Right forelimb (tissue), 1 donor: ENCODE measurements at regions not wholly inside any gene's neighbourhood (a gene's known extent, or its start where the extent isn't known, plus 50 kb on each side); places are given as distances from the start of the nearest gene placed in this dataset.

ENCODE experiments used
- DNase-seq: peaks from one replicate; pipeline ENCODE4 v3.0.0-alpha.2; 2018

- DNase-seq, result no peak
These were observed 225.6 kb upstream of the HMGA2 start for GRCh38 chr12:65598688-65599087.

DNA sequence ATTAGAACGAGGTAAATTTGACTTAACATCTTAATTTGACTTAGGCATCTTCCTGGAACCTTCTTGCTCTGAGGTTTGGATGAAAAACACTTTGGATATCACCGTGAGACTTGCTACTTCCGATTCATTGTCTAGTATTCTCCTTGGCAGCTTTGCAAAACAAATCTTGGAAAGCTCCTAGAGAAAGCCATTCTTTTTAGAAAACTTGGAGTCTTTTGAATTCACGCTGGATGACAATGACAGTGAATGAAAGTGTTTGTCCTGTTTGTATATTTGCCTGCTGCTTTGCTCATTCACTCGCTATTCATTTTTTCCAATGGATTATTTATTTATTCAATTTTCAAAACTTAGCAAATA lies 222.1 kb upstream of the HMGA2 start:
- no peak for DNase-seq

GRCh38 chr12:65602610-65603295 lies 221.5 kb upstream of the HMGA2 start:
- peak; percentile 84 for DNase-seq

- DNase-seq, result peak; percentile 72
These were observed 220.6 kb upstream of the HMGA2 start for GRCh38 chr12:65603438-65604351.

DNA sequence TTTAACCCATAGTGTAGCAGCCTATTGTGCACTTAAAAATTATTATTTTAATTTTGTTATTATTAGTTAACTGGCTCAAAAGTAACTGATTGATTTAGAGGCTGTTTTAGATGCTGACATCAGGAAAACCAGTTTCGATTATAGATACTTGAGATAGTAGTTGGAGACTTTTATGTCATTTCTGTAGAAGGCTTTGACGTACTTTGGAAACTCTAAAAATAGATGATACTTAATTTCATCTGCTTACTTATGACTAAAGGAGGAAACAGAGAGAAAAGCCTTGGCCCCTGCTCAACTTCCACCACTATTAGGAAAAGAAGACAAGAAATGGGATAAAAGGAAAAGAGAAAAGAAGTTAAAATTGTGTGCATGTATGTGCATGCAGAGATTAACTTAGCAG lies 219.3 kb upstream of the HMGA2 start:
- DNase-seq, result no peak

DNA sequence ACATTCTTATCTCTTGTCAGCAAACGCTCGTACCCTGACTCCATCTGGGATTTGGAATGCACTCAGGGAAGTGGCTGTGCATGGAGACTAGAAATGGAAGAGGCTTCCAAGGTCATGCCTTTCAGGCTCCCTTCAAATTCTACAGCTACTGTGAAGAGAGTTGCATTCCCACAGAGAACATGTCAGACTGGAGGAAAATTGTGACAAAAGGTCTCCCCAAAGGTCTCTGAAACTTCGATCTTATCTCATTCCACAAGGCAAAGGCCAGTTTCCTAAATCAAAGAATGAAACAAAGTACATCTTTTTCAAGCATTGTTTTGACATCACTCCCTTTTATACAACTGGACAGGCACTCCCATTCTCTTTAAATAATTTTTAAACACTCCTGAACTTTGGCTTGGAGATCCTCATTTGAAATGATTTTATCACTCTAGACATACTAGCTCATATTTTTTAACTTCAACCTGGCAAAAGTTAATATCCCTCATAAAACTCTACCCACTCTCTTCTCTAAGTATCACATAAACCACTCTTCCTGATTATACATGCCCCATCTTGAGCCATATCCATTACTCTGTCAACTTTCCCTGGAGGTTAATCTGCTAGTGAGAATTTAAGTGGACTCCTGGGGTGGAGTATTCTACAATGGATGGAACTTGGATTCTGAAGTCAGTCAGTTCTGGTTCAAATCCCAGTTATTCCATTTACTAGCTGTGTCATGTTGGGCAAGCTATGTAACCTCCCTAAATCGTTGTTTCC lies 218.1 kb upstream of the HMGA2 start:
- DNase-seq, result no peak

DNA sequence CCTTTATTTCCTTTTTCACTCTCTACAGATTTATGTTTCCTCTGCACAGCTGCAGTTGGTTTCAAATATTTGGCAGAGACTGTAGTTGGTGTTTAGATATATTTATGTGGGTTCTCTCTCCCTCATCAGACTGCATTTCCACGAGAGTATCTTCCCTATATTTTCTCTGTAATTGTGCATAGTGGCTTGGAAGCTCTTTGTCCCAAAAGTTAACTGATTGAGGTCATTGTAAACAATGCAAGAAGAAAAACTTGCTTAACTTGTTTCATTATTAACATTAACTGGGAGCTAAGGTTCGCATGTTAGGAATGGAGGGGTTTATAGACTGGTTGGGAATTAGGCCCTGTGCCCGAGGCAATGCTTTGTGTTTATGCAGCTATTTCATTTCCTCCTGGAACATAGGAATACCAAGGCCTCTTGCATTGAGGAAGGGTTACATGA lies 216.9 kb upstream of the HMGA2 start:
- DNase-seq, result no peak

- no peak for DNase-seq
These were observed 215.9 kb upstream of the HMGA2 start for GRCh38 chr12:65608319-65608916.

- DNase-seq, result no peak
These were observed 214.9 kb upstream of the HMGA2 start for GRCh38 chr12:65609359-65609771.

DNA sequence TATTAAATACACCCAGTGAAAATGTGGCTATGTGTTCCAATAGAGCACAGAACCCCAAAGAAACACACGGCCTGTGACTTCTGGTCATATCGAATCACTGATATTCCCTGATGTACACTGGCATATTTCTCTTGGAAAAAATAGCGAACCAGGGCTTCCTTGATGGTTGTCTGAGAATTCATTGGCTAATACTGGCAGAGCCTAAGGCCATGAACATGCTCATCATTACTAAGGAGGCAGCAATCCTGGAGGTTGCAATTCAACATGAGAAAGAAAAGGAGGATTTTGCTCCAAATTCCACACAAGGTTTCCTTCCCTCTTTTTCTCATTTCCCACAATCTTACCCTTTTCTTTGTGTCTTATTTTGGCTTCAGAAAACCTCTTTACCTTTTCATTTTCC lies 212.9 kb upstream of the HMGA2 start:
- no peak for DNase-seq

GRCh38 chr12:65612440-65612839 lies 211.8 kb upstream of the HMGA2 start:
- peak; percentile 52 for DNase-seq

- no peak for DNase-seq
These were observed 210.6 kb upstream of the HMGA2 start for GRCh38 chr12:65613692-65614091.

- DNase-seq, result no peak
These were observed 209.9 kb upstream of the HMGA2 start for GRCh38 chr12:65614259-65614889.

GRCh38 chr12:65615118-65615517 lies 209.2 kb upstream of the HMGA2 start:
- no peak for DNase-seq

DNA sequence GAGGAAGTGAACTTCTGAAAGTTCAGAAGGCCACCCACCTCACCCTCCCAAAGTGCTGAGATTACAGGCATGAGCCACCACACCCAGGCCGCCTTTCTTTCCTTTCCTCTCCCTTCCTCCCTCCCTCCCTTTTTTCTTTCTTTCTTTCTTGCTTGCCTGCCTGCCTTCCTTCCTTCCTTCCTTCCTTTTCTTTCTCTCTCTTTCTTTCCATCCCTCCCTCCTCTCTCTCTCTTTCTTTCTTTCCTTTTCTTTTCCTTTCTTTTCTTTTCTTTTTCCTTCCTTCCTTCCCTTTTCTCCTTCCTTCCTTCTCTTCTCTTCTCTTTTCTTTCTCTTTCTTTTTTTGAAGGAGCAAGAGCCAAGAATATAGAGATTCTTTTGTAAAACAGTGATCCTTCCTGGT lies 208.3 kb upstream of the HMGA2 start:
- DNase-seq, result no peak

DNA sequence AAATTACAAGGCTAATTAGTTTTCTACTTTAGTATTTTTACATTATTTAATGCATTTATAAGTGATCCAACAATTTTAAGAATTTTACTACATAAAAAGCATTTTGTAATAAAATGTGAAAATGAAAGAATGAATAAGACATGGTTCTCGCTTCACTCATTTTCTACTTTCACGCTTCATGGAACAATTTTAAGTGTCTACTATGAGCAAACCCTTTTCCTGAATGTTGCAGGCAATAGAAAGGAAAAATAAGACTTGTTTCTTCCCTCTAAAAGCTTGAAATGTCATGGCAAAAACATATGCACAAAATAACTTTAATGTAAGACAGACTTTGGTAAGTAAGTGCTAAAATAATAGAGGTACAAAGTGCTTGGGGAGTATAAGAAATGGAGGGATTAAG lies 205.7 kb upstream of the HMGA2 start:
- DNase-seq, result no peak

- no peak for DNase-seq
These were observed 205.3 kb upstream of the HMGA2 start for GRCh38 chr12:65619018-65619417.

DNA sequence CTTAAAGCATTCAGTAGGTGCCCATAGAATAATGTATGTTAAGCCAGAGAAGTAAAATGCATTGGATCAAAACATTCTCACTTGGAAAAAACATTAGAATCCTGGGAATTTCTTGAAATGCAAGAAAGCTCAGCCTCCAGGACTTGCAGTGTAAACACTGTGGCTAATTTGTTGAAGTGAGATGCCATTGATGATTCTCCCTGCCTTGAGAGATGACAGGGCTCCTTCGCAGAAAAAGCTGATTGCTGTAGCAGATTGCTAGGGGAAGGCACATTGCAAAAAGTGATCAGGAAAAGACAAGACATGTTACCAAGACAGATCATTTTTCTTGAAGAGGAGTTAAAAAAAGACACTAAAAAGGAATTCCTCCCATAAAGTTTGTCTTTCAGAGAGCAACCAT lies 204.2 kb upstream of the HMGA2 start:
- DNase-seq, result no peak

DNA sequence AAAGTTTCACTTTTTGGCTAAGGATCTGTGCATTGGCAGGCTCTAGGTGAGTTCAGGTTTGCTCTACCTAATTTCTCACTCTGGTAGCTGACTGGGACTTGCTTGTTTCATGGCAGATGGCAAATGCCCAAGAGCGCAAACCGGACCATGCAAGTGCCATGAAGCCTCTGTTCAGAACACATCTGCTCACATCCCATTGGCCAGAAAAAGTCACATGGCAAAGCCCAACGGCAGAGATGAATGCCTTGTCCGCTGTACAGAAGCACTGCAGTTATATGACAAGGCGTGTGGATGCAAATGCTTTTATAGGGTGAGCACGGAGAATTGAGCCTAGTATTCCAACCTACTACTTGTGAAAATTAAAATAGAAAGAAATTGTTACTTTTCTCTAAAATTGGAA lies 202.2 kb upstream of the HMGA2 start:
- DNase-seq, result no peak

GRCh38 chr12:65623507-65623906 lies 200.8 kb upstream of the HMGA2 start:
- no peak for DNase-seq

DNA sequence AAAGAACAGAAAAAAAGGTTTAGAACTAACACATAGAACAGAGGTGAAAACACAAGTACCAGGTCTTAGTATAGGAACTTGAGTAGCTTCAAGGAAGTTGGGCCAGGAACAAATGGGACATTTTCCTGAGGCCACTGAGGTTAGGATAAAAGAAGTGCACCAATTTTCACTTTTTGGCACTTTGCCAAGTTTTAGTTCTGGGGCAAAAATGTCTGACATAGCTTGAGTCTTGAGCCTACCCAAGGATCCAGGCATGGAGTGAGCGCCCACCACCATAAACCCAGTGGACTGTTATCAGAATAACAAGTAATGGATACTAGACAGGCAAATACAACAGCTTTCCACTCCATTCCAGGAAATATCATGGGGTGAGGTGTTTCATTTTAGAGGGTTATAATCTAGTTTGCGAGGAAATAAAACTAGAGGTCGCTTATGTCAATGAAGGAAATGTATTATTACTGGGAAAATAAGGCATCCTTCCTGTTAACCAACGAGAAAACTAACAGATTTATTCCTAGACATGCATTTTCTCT lies 199.7 kb upstream of the HMGA2 start:
- no peak for DNase-seq

GRCh38 chr12:65628061-65628460 lies 196.2 kb upstream of the HMGA2 start:
- DNase-seq, result no peak
